ENCODE measurements at regions not wholly inside any gene's neighbourhood (a gene's known extent, or its start where the extent isn't known, plus 50 kb on each side); places are given as distances from the start of the nearest gene placed in this dataset.

- POLR2A ChIA-PET (ENCODE audit: partially characterized antibody): no interaction called here
These were observed 1341.3 kb downstream of the MRPL39 start for GRCh38 chr21:24265987-24266386.

More at GRCh38 chr21:24265987-24266386, 1341.3 kb downstream of the MRPL39 start:
- Histone ChIP-seq H3K4me1 (replicated peaks in 1 of 4; ENCODE audit: control insufficient read depth in 3 of 4, insufficient read depth in 4 of 4, low read length in 3 of 4) (no peaks in the 10 kb centered on the region), H3K9ac (replicated peaks in 1 of 4; ENCODE audit: extremely low read depth in 1 of 4, low read depth in 3 of 4, low read length in 3 of 4) (no peak overlapping the region), H2BK120ac (replicated peaks; ENCODE audit: low read depth, low read length) (no peak overlapping the region), H3K27ac (ENCODE audit: low read depth, low read length) (no peak overlapping the region), H3K4ac (replicated peaks; ENCODE audit: insufficient read length, low read depth, low read length) (no peak overlapping the region), H2BK20ac (ENCODE audit: low read length) (no peak overlapping the region), H3K23ac (ENCODE audit: insufficient read length) (no peak overlapping the region), H2BK5ac (ENCODE audit: low read depth, low read length) (no peak overlapping the region), H3K56ac (replicated peaks; ENCODE audit: insufficient read length, low read depth, low read length) (no peak overlapping the region), H2BK12ac (ENCODE audit: low read depth, low read length) (no peak overlapping the region), H3K27me3 (replicated peaks in 1 of 4; ENCODE audit: control insufficient read depth in 3 of 4, extremely low read depth in 1 of 4, insufficient read depth in 3 of 4, low read length in 3 of 4) (no peaks in the 10 kb centered on the region), H3K4me2 (ENCODE audit: insufficient read depth in 1 of 2, low read depth in 2 of 2, low read length in 2 of 2) (no peak overlapping the region), H3K18ac (ENCODE audit: extremely low read depth, low read length) (no peak overlapping the region), H4K91ac (replicated peaks; ENCODE audit: insufficient read length, low read length) (no peak overlapping the region), H3K79me2 (ENCODE audit: control insufficient read depth in 1 of 2, insufficient read depth in 2 of 2, low read length in 2 of 2) (no peaks in the 10 kb centered on the region), H3K9me3 (ENCODE audit: insufficient read depth in 2 of 2, low read depth in 1 of 2, low read length in 1 of 2) (peaks cover 0 to 16% of the 10 kb centered on the region in 2 experiments; a peak in 2 of 4 replicates), H2BK15ac (ENCODE audit: low read length) (no peak overlapping the region), H3K36me3 (ENCODE audit: control insufficient read depth in 2 of 4, insufficient read depth in 4 of 4, low read length in 3 of 4) (no peaks in the 10 kb centered on the region), H3K79me1 (ENCODE audit: low read depth, low read length) (no peaks in the 10 kb centered on the region), H4K20me1 (replicated peaks in 1 of 2; ENCODE audit: control insufficient read depth in 1 of 2, insufficient read depth in 2 of 2, low read length in 2 of 2) (no peaks in the 10 kb centered on the region), H2AK5ac (ENCODE audit: low read depth, low read length) (no peak overlapping the region), H3K23me2 (ENCODE audit: low read depth, low read length) (no peaks in the 10 kb centered on the region), H4K5ac (ENCODE audit: insufficient read length, low read depth, low read length) (no peak overlapping the region), H3K4me3 (ENCODE audit: extremely low read depth in 1 of 4, insufficient read depth in 2 of 4, low read depth in 3 of 4, low read length in 4 of 4) (no peak overlapping the region), H4K8ac (ENCODE audit: extremely low read depth, insufficient read depth, low read length) (no peak overlapping the region), H2AFZ (ENCODE audit: low read length) (no peak overlapping the region), H3K14ac (ENCODE audit: insufficient read length) (no peak overlapping the region)
- TF ChIP-seq PHF8 (conservative IDR thresholded peaks at IDR 0.05; ENCODE audit: low read depth, low read length) (no peak), NANOG (IDR thresholded peaks at IDR 0.05; ENCODE audit: insufficient read depth, low read depth, low read length, poor library complexity, severe bottlenecking) (no peak), ASH2L (IDR thresholded peaks at IDR 0.05; ENCODE audit: low read length) (no peak), GTF2F1 (IDR thresholded peaks at IDR 0.05; ENCODE audit: borderline replicate concordance, low read depth, low read length) (no peak), FOSL1 (IDR thresholded peaks at IDR 0.05; ENCODE audit: insufficient read depth, low read depth, low read length) (no peak), EP300 (IDR thresholded peaks at IDR 0.05; ENCODE audit: borderline replicate concordance in 1 of 2, low read depth in 2 of 2, low read length in 2 of 2) (no peak), MAFK (IDR thresholded peaks at IDR 0.05; ENCODE audit: low read depth, low read length) (no peak), KDM5A (IDR thresholded peaks at IDR 0.05; ENCODE audit: low read length) (no peak), ZNF274 (IDR thresholded peaks at IDR 0.05; ENCODE audit: borderline replicate concordance, extremely low read depth, low read length) (no peak), USF2 (IDR thresholded peaks at IDR 0.05; ENCODE audit: low read length) (no peak), TAF7 (optimal IDR thresholded peaks at IDR 0.05; ENCODE audit: borderline replicate concordance, low read depth, low read length) (no peak), CBX8 (IDR thresholded peaks at IDR 0.05; ENCODE audit: borderline replicate concordance, low read depth, low read length) (no peak)
- WGBS, 2 experiments (ENCODE audit: extremely low coverage in 1 of 2, insufficient coverage in 1 of 2, insufficient read length in 1 of 2, insufficient replicate concordance in 2 of 2, low coverage in 1 of 2, low lambda C conversion rate in 2 of 2, missing lambda C conversion rate in 1 of 2): 95% methylated on average over 1 of the region's 1 CpG; no CpG with 5 or more reads in 1 of the 2 experiments
- no peak for DNase-seq (ENCODE audit: low read depth in 1 of 2, low spot score in 2 of 2)
- CTCF ChIA-PET (ENCODE audit: partially characterized antibody): no interaction called here
- FAIRE-seq: no peak
